CD14-positive monocyte (primary cell): ENCODE measurements at regions not wholly inside any gene's neighbourhood (a gene's known extent, or its start where the extent isn't known, plus 50 kb on each side); places are given as distances from the start of the nearest gene placed in this dataset.

Experiments
- DNase-seq, 3 donors: peaks; one replicate each; pipeline ENCODE4 v3.0.0-alpha.2; 2011 to 2022
- H2AFZ ChIP-seq: 2 replicates; pipeline ENCODE4 v1.6.0; 2012; ENCODE audit warnings: mild to moderate bottlenecking, low read depth, low read length, inconsistent platforms; ENCODE audit not compliant: insufficient read depth, poor library complexity, severe bottlenecking
- H3K27ac ChIP-seq, 2 donors: 1 replicate in 1 of 2; 2 replicates in 1 of 2; pipeline ENCODE4 v1.5.1; 2012 to 2013; ENCODE audit warnings: low read length in 2 of 2, control low read depth in 1 of 2, inconsistent platforms in 1 of 2, low read depth in 1 of 2, mild to moderate bottlenecking in 1 of 2
- H3K27me3 ChIP-seq, 2 donors: one replicate each; pipeline versions ENCODE4 v1.6.0 to v1.6.1; 2011 to 2013; ENCODE audit warnings: low read length in 2 of 2; ENCODE audit not compliant: control insufficient read depth in 2 of 2, insufficient read depth in 2 of 2
- H3K36me3 ChIP-seq, 2 donors: replicated peaks in 1 of 2; 1 replicate in 1 of 2; 2 replicates in 1 of 2; pipeline versions ENCODE4 v1.5.1 to v1.6.1; 2012 to 2013; ENCODE audit warnings: low read length in 2 of 2, control low read depth in 1 of 2, inconsistent platforms in 1 of 2, mild to moderate bottlenecking in 1 of 2; ENCODE audit not compliant: insufficient read depth in 2 of 2, control insufficient read depth in 1 of 2
- H3K4me1 ChIP-seq, 2 donors: 1 replicate in 1 of 2; 2 replicates in 1 of 2; pipeline versions ENCODE4 v1.5.1 to v1.6.1; 2012 to 2013; ENCODE audit warnings: low read length in 2 of 2, control low read depth in 1 of 2, inconsistent platforms in 1 of 2, mild to moderate bottlenecking in 1 of 2, moderate library complexity in 1 of 2; ENCODE audit not compliant: insufficient read depth in 2 of 2, control insufficient read depth in 1 of 2
- H3K4me2 ChIP-seq: replicated peaks from 2 replicates; pipeline ENCODE3; 2012; ENCODE audit warnings: low read length, moderate library complexity, mild to moderate bottlenecking; ENCODE audit not compliant: poor library complexity, severe bottlenecking; ENCODE audit errors: extremely low read depth
- H3K4me3 ChIP-seq, 3 experiments: fragments of 200-600 bp in 1 of 3; sonication (generic) in 1 of 3; replicated peaks in 1 of 3; 1 replicate in 2 of 3; 2 replicates in 1 of 3; pipeline ENCODE4 v1.5.1; 2011 to 2013; ENCODE audit warnings: low read length in 3 of 3, mild to moderate bottlenecking in 3 of 3, control low read depth in 2 of 3, low read depth in 2 of 3, inconsistent platforms in 1 of 3, moderate library complexity in 1 of 3
- H3K79me2 ChIP-seq: 2 replicates; pipeline ENCODE4 v1.6.0; 2012; ENCODE audit warnings: mild to moderate bottlenecking, control low read depth, inconsistent platforms, low read length, moderate library complexity; ENCODE audit not compliant: insufficient read depth
- H3K9ac ChIP-seq: 2 replicates; pipeline ENCODE4 v1.6.0; 2017; ENCODE audit warnings: low read length, mild to moderate bottlenecking; ENCODE audit not compliant: insufficient read depth, poor library complexity, severe bottlenecking
- H3K9me3 ChIP-seq, 2 donors: replicated peaks in 1 of 2; 1 replicate in 1 of 2; 2 replicates in 1 of 2; pipeline versions ENCODE4 v1.5.1 to v1.6.1; 2012 to 2013; ENCODE audit warnings: low read length in 2 of 2, control low read depth in 1 of 2; ENCODE audit not compliant: control insufficient read depth in 1 of 2, insufficient read depth in 1 of 2
- H4K20me1 ChIP-seq: 2 replicates; pipeline ENCODE4 v1.6.0; 2012; ENCODE audit warnings: mild to moderate bottlenecking, low read length, control low read depth, moderate library complexity; ENCODE audit not compliant: insufficient read depth
- H3K27ac Mint-ChIP-seq, 7 donors: one replicate each; pipeline ENCODE4 v1.8.0; 2020; ENCODE audit warnings: mild to moderate bottlenecking in 7 of 7, mixed read lengths in 7 of 7, moderate library complexity in 6 of 7, inconsistent platforms in 2 of 7
- H3K27me3 Mint-ChIP-seq, 3 donors: one replicate each; pipeline ENCODE4 v1.8.0; 2021 to 2022; ENCODE audit warnings: low read depth in 3 of 3, mild to moderate bottlenecking in 3 of 3, mixed read lengths in 3 of 3, moderate library complexity in 3 of 3, inconsistent platforms in 1 of 3
- H3K36me3 Mint-ChIP-seq, 2 donors: one replicate each; pipeline ENCODE4 v1.8.0; 2020; ENCODE audit warnings: mixed read lengths in 2 of 2, inconsistent platforms in 1 of 2, mild to moderate bottlenecking in 1 of 2
- H3K4me1 Mint-ChIP-seq: one replicate; pipeline ENCODE4 v1.8.0; 2020; ENCODE audit warnings: mild to moderate bottlenecking, mixed read lengths
- H3K4me3 Mint-ChIP-seq, 2 donors: one replicate each; pipeline ENCODE4 v1.8.0; 2020; ENCODE audit warnings: mild to moderate bottlenecking in 2 of 2, mixed read lengths in 2 of 2, moderate library complexity in 1 of 2
- H3K9me3 Mint-ChIP-seq, 7 donors: one replicate each; pipeline ENCODE4 v1.8.0; 2020 to 2022; ENCODE audit warnings: mixed read lengths in 7 of 7, mild to moderate bottlenecking in 6 of 7, moderate library complexity in 6 of 7, inconsistent platforms in 2 of 7
- CTCF ChIP-seq: fragments of 200-600 bp; IDR thresholded peaks from one replicate; pipeline ENCODE4 v1.8.0; 2022; ENCODE audit warnings: antibody characterized with exemption, mild to moderate bottlenecking
- WGBS: methylation state at CpG from one replicate; pipeline ENCODE4 v1.1.5; 2013; ENCODE audit warnings: missing lambda C conversion rate; ENCODE audit not compliant: insufficient coverage; 5-methylcytosine and 5-hydroxymethylcytosine counted together
- intact Hi-C, 2 donors: fragments of 100-400 bp; cut with micrococcal nuclease; formaldehyde crosslinking; loops; one replicate each; pipeline versions ENCODE4 v1.15.0 to v1.15.1; 2023

- peaks cover 0 to 2% (median 0%) of the 10 kb centered on the region in 7 donors for H3K9me3 Mint-ChIP-seq
- H3K4me1 ChIP-seq: no peaks in the 10 kb centered on the region
- TF ChIP-seq CTCF: no peak
- H3K27ac ChIP-seq: no peak overlapping the region
- no peak overlapping the region for H2AFZ ChIP-seq
- no peak overlapping the region for H3K27ac Mint-ChIP-seq
- 89% methylated on average over 2 of the region's 2 CpGs for WGBS
- H3K27me3 Mint-ChIP-seq: peaks cover 2 to 4% (median 2%) of the 10 kb centered on the region in 3 donors
- H3K4me2 ChIP-seq: no peak overlapping the region
- no peaks in the 10 kb centered on the region for H3K36me3 ChIP-seq
- H4K20me1 ChIP-seq: no peaks in the 10 kb centered on the region
- intact Hi-C loops: no loop called here
- no peak overlapping the region for H3K4me3 ChIP-seq
- no peak overlapping the region for H3K4me3 Mint-ChIP-seq
- no peak overlapping the region for H3K9ac ChIP-seq
- H3K9me3 ChIP-seq: no peaks in the 10 kb centered on the region
- H3K79me2 ChIP-seq: no peaks in the 10 kb centered on the region
- DNase-seq: no peak
- H3K36me3 Mint-ChIP-seq: no peaks in the 10 kb centered on the region
- H3K27me3 ChIP-seq: no peaks in the 10 kb centered on the region
- H3K4me1 Mint-ChIP-seq: no peaks in the 10 kb centered on the region
These were observed 109.4 kb upstream of the CTBP2 start for GRCh38 chr10:125269716-125270115.

- Histone ChIP-seq H3K27ac (no peak overlapping the region), H3K9ac (no peak overlapping the region), H3K27me3 (no peaks in the 10 kb centered on the region), H3K79me2 (no peaks in the 10 kb centered on the region), H2AFZ (no peak overlapping the region), H4K20me1 (no peaks in the 10 kb centered on the region), H3K4me3 (no peak overlapping the region), H3K36me3 (no peaks in the 10 kb centered on the region), H3K4me1 (no peaks in the 10 kb centered on the region), H3K4me2 (no peak overlapping the region), H3K9me3 (no peaks in the 10 kb centered on the region)
- H3K27me3 Mint-ChIP-seq: peaks cover 4 to 7% (median 4%) of the 10 kb centered on the region in 3 donors
- H3K4me3 Mint-ChIP-seq: no peak overlapping the region
- 98% methylated on average over 7 of the region's 13 CpGs for WGBS
- intact Hi-C loops: no loop called here
- H3K27ac Mint-ChIP-seq: no peak overlapping the region
- H3K9me3 Mint-ChIP-seq: peaks cover 0 to 1% (median 0%) of the 10 kb centered on the region in 7 donors
- H3K36me3 Mint-ChIP-seq: no peaks in the 10 kb centered on the region
- no peak for DNase-seq
- H3K4me1 Mint-ChIP-seq: no peaks in the 10 kb centered on the region
- no peak for TF ChIP-seq CTCF
These were observed 106.6 kb upstream of the CTBP2 start for GRCh38 chr10:125266966-125267365.
